GM18505 (cell line): ENCODE measurements at regions not wholly inside any gene's neighbourhood (a gene's known extent, or its start where the extent isn't known, plus 50 kb on each side); places are given as distances from the start of the nearest gene placed in this dataset.
"Not testable (repeated sequence)": the region's sequence is repeated elsewhere in the genome, so short reads cannot be mapped to it uniquely, and the experiment has no call there.

Source experiments
- ATAC-seq: cut with Tn5 transposase; IDR thresholded peaks from one replicate; pipeline ENCODE4 v1.9.1; 2021; ENCODE audit not compliant: unreplicated experiment
- POLR2A ChIP-seq: IDR thresholded peaks from 4 replicates; pipeline ENCODE4 v1.6.1; 2011; ENCODE audit warnings: borderline replicate concordance; ENCODE audit not compliant: insufficient read depth, insufficient read length; ENCODE audit errors: extremely low read depth

- no peak for ATAC-seq
- TF ChIP-seq POLR2A: no peak
These were observed 152.7 kb downstream of the KCNRG start for GRCh38 chr13:50167967-50168366.

DNA sequence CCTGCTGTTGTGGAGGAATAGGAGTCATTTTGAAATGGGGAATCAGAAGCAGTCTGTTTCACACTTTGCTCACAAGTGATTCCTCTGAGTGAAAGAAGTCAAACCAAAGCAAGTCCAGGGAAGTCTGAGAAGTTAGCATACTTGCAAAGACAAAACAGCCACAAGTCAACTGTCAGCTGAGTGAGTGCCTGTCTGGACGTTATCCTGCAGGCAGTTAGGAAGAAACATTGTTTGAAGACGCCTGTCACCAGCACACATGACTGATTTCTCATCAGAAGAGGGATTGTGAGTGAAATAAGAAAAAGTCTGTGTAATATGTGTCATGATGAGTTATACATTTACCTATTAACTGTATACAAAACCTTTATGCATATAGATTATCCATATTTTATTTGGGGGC is 153.5 kb downstream of the KCNRG start:
- no peak for TF ChIP-seq POLR2A
- ATAC-seq: no peak

DNA sequence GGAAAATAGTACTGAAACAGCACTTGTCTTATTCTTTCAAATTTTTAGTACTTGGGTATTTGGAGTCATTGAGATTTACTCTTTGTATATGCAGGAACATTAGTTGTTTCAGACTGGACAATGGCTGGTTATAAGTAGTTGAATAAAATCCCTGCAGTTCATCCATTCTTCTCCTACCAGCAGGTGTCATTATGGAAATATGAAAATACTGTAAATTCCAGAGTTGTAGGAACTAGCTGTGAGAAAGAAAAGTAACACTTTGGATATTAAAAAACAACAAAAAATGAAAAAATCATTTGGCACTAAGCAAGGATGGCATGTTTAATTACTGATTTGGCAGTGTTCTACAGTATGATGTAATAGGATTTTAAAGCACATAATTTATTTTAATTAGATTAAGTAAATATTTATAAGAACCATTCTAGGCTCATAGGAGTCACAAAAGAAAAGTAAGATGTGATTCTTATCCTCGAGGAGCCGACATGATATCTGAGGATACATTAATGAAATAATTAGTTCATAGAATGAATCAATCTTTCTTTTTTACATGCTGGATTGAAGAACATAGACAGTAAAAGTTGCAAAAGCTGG is 155.3 kb downstream of the KCNRG start:
- no peak for TF ChIP-seq POLR2A
- ATAC-seq: no peak

- TF ChIP-seq POLR2A: no peak
- no peak for ATAC-seq
These were observed 156.5 kb downstream of the KCNRG start for GRCh38 chr13:50171590-50172282.

GRCh38 chr13:50173045-50173444 is 157.8 kb downstream of the KCNRG start:
- not testable (repeated sequence) for ATAC-seq

DNA sequence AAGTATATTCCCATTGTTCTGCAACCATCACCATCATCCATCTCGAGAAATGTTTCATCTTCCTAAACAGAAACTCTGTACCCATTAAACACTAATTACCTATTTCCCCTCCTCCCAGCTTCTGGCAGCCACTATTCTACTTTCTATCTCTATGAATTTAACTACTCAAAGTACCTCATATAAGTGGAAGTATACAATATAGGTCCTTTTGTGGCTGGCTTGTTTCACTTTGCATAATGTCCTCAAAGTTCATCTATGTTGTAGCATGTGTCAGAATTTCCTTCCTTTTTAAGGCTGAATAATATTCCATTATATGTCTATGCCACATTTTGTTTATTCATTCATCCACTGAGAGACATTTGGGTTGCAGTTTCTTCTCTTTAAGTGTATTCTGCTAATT is 159.4 kb downstream of the KCNRG start:
- ATAC-seq: no peak
- TF ChIP-seq POLR2A: no peak

- ATAC-seq: no peak
- TF ChIP-seq POLR2A: no peak
These were observed 164.7 kb downstream of the KCNRG start for GRCh38 chr13:50179977-50180376.

DNA sequence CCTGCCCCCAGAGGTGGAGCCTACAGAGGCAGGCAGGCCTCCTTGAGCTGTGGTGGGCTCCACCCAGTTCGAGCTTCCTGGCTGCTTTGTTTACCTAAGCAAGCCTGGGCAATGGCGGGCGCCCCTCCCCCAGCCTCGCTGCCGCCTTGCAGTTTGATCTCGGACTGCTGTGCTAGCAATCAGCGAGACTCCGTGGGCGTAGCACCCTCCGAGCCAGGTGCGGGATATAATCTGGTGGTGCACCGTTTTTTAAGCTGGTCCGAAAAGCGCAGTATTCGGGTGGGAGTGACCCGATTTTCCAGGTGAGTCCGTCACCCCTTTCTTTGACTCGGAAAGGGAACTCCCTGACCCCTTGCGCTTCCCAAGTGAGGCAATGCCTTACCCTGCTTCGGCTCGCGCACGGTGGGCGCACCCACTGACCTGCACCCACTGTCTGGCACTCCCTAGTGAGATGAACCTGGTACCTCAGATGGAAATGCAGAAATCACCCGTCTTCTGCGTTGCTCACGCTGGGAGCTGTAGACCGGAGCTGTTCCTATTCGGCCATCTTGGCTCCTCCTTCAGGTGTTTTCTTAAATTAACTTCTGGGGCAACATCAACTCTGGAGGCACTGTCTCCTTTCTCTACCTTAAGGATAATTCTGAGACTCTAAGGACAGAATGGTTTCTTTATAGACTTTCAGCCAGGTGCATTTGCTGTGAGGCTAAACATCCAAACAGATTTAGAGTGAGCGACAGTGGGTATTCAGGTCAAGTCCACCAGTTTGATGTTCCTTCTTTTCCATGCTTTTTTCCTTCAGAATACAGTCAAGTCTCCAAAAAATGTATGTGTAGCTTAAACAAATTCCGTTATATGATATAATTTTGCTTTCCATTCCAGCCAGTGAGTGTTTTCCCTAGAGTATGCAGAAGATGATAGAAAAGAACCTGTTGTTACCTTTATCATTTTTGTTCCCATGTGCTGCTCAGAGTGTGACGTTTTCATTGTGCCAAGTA is 170.8 kb downstream of the KCNRG start:
- ATAC-seq: not testable (repeated sequence)

GRCh38 chr13:50187352-50188029 is 172.2 kb downstream of the KCNRG start:
- ATAC-seq: no peak
- TF ChIP-seq POLR2A: no peak

- no peak for TF ChIP-seq POLR2A
- no peak for ATAC-seq
These were observed 173.5 kb downstream of the KCNRG start for GRCh38 chr13:50188696-50189095.

- TF ChIP-seq POLR2A: no peak
- no peak for ATAC-seq
These were observed 174.2 kb downstream of the KCNRG start for GRCh38 chr13:50189450-50189849.

GRCh38 chr13:50191004-50191403 is 175.8 kb downstream of the KCNRG start:
- no peak for TF ChIP-seq POLR2A
- ATAC-seq: no peak

DNA sequence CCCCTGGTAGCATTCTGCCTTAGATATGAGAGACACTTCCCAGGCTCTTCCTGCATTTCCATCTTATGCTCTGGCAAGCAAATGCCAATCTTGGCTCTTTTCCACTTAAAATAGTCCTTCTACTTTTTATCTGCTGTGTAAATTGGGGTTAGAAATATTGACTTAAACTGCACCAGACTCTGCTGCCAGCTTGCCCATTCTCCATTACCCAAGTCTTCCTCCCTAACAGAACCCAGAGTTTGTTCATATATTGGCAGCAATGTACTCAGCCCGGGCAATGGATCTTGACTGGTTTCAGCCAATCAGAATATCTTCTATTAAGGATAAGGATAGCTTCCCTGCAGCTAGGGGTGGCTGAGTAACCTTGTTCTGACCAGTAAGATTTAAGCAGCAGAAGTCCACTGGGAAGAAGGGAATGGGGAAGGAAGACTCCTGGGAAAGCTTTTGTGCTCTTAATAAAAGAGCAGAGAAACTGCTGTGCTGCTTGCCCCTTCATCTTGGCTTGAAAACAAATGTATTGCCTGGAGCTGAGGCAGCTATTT is 177.1 kb downstream of the KCNRG start:
- ATAC-seq: no peak
- TF ChIP-seq POLR2A: no peak
